HG03103 (cell line): ENCODE measurements at regions not wholly inside any gene's neighbourhood (a gene's known extent, or its start where the extent isn't known, plus 50 kb on each side); places are given as distances from the start of the nearest gene placed in this dataset.

ENCODE experiments used
- ATAC-seq: cut with Tn5 transposase; IDR thresholded peaks from one replicate; pipeline ENCODE4 v1.9.1; 2021; ENCODE audit warnings: low read depth; ENCODE audit not compliant: unreplicated experiment

DNA sequence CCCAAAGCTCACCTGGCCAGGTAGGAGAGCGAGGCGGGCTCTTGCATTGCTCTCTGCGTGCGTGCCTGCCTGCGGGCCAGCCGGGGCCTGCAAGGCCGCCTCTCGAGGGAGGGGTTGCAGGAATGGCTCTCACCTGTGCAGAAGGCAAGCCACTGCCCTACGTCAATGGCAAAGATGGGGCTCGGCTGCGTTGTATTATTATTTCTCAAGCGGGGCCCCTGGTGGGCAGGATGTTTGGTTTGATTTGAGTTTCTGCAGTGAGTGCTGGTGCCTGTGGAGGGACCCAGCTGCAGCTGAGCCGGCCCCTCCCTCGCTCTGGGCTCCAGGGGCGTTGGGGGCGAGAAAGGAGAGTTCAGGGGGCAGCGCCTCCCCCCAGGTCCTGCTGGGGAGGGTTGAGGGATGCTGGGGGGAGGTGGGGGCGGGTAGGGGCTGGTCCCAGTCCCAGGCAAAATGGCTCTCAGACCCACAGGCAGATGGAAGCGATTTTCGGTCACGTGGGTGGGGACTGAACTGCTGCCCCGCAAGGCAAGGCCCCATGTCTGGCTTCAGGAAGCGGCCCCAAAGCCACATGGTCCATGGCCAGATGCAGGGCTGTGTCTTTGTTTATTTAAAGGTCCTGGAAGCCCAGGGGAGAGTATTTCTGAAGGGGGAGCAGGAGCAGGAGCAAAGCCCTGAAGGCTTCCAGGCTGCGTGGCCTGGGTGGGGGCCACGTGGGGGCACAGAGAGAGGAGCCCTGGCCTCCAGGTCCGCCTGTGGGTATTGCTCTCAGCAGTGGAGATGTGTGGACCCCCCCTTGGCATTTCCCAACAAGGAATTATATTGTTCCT is 338.8 kb downstream of the SEC14L1 start:
- ATAC-seq = no peak

DNA sequence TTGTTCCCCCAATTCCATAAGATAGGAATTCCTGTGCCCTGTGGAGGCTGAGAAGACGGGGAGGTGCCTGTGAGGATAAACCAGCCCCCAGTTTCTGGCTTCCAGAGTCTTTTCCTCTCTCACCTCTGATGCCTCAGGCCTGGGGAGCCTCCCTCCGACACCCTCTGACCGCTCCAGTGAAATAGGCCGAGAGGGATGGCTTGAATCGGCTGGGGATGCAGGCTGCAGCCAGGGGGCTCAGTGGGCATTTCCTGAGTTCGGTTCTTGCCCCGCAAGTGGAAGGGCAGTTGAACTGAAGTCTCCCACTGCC is 339.4 kb downstream of the SEC14L1 start:
- no peak for ATAC-seq

DNA sequence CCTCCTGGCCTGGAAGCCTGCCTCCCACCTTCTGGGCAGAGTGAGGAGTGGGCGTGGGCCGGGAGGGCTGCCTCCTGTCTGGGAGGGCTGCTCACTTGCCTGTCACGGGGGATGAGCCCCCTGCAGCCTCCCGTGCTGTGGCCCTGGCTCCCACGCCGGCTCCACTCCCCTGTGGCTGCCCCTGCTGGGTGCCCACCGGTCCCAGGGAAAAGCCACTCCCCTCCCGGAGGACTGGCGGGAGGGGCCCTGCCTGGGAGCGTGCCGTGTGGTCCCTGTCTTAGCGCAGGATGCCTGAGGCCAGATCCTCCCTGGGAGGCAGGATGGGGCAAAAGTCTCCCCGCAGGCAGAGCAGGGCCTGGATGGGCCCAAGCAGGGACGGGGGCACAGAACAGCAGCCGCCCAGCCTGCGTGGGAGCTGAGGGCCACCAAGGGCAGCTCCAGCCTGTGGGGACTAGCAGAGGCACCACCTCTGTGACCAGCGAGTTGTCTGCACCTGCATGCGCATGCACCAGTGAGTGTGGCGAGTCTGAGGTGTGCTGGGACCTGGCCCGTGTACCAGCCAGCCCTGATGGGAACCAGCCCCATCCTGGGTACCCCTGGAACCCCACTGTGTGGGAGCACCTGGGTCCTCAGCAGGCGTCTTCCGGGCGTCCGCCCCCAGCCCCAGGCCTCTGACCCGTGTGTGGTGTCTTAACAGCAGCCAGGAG is 339.9 kb downstream of the SEC14L1 start:
- no peak for ATAC-seq

DNA sequence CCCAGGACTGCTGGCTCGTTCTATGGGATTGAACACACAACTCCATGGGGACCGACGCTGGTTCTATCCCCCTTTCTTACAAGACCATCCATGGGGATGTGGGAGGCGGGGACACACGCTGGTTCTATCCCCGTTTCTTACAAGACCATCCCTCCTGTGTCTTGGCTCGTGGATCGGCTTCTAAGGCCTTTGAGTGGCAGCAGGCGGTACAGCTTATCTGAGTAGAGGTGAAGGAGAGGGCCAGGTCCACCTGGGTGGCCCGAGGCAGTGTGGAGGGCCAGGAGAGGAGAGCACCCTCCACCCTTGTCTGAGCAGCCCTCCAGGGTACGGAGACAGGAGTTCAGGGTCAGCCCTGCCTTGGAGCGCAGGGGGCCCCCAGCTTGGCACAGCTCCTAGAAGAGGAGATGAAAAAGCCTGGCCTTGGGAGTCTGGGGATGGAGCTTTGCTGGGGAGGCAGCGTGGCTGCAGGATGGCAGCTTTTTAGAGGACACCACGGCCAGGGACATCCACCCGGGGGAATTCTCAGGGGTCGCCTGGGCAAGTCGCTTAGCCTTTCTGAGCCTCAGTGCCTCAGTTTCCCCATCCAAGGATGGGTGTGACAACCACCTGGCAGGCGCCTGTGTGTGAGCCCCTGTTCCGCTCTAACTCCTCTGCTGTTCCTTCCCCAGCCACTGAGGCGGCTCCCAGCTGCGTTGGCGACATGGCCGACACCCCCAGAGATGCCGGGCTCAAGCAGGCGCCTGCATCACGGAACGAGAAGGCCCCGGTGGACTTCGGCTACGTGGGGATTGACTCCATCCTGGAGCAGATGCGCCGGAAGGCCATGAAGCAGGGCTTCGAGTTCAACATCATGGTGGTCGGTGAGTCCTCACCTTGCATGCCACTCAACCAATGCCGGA is 341.0 kb downstream of the SEC14L1 start:
- ATAC-seq = no peak

DNA sequence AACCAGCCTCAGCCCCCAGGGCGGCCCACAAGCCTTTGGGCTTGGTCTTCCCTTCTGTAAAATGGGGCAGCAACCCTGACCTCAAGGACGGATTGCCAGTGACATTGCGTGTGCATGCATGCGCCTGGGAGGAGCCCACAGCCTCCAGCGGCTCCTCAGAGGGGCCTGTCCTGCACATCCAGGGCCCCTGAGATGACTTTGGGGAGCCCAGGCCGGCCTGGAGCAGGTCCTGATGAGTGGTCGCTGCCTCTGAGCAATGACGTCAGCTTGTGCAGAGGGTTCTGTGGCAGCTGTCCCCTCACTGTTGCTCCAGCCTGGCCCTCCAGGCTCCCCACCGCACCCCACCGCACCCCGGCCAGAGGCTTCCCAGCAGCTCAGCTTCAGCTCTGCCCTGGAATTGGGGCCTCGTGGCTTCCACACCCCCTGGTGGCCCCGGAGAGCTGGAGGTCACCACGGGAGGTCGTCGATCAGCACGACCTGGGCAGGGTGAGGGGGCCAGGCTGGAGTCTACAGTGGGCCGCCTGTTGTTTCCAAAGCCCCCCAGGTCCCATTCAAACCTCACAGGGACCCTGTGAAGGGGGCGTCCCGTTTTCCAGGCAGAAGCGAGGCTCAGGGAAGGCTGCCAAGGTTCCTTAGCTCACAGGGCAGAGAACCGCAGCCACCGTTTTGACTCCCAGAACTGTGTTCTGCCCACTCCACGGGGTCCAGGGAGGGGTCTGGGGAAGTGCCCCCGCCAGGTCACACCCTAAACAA is 341.8 kb downstream of the SEC14L1 start:
- ATAC-seq = no peak

DNA sequence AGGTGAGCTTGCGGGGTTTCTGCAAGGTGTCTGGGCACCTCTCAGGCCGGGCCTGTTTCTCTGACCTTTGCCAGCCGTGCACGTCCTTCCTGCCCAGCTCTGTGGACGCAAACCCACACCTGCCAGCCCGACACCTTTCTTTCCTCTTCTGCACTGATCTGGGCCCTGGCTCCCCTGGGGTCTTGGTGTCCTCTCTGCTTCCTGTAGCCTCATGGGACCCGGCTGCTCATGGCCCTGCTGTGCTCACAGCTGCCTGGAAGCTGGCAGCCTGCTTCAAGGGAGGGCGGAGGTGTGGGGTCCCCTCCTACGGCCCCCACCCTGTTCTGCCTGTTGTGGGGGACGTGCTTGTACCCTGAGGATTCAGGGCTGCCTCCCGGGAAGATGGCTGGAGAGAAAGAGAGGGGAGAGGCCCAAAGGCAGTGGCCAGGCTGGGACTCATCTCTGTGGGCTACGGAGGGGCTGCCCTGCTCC is 342.4 kb downstream of the SEC14L1 start:
- no peak for ATAC-seq

DNA sequence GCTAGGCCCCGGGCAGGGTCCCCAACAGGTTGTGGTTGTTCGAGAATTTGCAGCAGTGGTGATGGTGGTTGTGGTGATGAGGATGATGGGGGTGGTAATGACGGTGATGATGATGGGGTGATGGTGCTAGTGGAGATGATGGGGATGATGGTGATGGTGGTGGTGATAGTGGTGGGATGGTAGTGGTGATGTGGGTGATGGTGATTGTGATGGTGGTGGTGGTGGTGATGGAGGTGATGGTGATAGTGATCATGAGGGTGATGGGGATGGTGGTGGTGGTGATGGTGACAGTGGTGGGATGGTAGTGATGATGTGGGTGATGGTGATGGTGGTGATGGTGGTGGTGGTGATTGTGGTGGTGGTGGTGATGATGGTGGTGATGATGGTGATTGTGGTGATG is 343.3 kb downstream of the SEC14L1 start:
- ATAC-seq = no peak

DNA sequence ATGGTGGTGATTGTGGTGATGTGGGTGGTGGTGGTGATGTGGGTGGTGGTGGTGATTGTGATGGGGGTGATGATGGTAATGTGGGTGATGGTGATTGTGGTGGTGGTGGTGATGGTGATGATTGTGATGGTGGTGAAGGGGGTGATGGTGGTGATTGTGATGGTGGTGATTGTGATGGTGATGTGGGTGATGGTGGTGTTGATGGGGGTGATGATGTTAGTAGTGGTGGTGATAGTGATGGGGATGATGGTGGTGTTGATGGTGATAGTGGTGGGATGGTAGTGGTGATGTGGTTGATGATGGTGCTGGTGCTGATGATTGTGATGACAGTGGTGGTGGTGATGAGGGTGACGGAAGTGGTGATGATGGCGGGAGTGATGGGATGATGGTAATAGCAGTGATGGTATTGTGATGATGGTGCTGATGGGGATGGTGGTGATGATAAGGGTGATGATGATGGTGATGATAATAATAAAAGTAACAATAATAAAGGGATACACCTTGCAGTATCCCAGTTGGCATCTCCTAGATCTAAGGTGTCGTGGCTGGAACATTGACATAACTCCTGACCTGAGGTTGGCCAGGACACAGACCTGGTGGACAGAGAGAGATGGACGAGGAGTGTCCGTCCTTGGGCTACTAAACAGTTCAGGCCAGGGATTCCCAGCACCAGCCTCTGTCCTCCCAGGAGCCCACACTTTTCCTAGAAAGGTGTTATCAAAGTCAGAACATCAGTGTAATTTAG is 344.5 kb downstream of the SEC14L1 start:
- ATAC-seq = no peak

DNA sequence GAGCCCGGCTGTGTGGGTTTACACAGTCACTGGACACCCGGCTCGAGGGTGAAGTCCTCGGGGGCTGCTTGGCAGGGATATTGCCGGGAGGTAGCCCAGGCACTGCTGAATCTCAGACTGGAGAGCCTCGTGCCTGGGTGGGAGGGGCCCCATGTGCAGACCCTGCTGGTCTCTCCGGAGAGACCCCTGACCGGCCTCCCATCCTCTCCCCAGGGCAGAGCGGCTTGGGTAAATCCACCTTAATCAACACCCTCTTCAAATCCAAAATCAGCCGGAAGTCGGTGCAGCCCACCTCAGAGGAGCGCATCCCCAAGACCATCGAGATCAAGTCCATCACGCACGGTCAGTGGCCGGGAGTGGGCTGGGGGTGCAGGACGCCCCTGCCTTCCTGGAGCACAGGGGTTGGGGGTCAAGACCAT is 346.5 kb downstream of the SEC14L1 start:
- no peak for ATAC-seq

DNA sequence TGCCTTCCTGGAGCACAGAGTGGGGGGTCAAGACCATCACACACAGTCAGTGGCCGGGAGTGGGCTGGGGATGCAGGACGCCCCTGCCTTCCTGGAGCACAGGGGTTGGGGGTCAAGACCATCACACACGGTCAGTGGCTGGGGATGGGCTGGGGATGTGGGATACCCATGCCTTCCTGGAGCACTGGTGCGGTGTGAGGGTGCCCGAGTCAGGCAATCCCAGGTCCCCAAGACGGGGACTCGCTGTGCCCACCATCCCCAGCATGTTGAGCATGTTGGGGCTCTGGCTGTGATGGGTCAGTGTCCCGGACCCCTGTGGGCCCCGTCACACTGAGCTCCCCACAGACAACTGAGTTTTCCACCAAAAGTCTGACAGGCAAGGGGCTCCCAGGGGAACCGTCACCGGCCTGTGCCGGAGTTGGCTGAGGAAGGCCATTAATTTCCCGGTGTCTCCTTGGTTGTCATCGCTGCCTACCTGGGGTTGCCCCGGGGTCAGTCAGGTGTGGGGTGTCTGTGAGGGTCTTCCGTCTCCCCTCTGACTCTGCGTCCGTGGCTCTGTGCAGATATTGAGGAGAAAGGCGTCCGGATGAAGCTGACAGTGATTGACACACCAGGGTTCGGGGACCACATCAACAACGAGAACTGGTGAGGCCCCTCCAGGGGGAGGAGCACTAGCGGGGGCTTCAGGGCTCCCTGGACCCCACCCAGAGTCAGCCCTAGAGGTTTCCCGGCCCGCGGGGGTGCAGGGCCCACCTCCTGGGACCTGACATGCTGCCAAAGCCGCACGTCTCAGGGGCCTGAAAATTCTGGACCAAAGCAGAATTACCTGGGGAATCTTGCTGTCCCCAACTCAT is 347.1 kb downstream of the SEC14L1 start:
- no peak for ATAC-seq

DNA sequence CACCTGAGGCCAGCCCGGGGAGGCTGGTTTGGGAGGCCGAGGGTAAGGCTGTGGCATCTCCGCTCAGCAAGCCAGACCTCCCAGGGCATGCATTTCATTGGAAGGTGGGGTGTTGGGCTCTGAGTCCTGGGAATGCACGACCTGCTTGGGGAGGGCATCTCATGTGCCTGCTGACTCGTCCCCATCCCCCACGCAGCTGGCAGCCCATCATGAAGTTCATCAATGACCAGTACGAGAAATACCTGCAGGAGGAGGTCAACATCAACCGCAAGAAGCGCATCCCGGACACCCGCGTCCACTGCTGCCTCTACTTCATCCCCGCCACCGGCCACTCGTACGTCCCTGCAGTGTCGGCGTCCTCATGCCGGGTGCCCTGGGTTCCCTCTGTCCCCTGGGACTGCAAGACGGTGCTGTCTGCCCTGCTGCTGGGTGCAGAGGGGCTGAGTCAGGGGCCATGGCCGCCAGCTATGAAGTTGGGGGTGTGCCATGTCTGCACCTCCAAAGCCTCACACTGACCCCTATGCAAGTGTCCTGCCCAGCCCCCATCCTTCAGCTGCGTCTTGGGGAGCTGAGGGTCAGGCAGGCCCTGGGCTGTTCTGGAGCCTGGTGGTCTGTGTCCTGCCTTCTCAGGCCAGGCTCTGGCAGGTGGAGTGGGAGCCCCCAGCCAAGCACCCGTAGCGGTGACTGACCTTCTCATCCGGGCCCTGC is 347.9 kb downstream of the SEC14L1 start:
- no peak for ATAC-seq

DNA sequence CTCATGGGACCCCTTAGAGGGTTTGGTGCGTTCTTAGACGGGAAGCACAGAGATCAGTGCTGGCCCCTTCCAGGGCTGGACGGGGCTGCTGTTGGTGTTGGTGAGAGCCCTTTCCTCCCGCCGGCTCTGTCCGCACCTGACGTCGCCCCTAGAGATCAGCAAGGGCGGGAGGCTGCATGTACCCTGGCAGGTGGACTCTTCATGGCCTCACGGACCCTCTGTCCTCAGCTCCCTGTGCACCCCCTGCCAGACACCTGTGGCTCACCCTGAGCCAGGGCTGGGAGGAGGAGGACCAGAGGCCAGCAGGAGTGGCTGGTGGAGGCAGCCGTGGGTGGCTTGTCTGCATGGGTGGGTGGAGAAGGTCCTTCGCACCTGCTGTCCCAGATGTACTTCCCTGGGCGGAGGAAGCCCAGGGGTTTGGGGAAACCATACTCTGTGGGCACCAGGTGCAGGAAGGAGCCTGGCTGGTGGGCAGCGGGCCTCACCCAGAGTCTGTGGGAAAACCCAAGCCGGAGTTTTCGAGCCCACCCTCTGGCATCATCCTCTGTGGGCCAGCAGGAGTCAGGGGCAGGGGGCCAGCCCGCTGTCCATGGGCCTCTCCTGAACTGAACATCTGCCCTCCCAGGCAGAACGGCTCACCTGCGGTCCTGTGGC is 348.6 kb downstream of the SEC14L1 start:
- no peak for ATAC-seq

DNA sequence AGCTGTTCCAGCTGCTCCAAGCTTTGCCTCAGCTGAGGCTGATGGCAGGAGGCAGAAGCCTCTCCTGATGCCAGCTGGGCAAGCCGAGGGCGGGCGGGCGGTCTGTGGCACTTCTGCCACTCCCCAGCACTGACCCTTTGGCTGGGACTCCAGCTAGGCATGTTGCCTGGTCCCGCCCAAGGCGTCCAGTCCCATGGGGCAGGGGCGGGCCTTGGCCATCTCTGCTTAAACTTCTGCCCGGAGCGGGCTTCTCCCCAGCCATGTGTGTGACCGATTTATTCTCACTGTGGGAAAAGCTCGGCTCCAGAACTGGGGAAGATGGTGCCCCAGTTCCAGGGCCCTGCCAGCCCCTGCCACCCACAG is 349.1 kb downstream of the SEC14L1 start:
- ATAC-seq = no peak

DNA sequence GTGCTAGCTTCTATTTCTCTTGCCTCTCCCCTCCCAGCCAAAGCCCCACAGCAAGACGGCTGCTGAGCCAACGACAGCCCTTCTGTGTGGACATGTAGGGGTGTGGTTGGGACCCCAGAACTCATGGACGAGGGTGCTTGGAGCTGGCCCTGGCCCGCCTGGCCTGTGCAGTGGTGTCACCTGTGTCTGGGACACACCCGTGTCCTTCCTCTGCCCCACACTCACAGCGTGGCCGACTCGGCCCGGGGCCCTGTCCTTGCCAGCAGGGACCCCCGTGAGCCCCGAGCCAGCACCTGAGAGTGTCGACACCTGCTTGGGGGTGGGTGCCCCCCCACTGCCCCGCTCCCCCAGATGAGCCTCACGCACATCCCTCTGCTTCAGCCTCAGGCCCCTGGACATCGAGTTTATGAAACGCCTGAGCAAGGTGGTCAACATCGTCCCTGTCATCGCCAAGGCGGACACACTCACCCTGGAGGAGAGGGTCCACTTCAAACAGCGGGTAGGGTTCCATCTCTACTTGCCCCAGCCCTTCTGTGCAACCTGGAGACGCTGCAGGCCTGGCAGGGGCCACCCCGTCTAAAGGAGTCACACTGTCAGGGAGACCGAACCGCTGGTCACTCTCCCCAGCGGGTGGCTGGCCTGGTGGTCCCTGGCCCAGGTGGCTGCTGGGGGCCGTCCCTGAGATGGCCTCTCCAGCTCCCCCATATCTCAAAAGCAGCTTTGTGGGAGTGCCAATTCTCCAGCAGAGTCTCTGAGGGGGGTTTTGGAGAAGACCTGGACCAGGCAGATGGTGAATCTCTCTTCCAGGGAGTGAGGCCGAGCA is 349.8 kb downstream of the SEC14L1 start:
- ATAC-seq = no peak

DNA sequence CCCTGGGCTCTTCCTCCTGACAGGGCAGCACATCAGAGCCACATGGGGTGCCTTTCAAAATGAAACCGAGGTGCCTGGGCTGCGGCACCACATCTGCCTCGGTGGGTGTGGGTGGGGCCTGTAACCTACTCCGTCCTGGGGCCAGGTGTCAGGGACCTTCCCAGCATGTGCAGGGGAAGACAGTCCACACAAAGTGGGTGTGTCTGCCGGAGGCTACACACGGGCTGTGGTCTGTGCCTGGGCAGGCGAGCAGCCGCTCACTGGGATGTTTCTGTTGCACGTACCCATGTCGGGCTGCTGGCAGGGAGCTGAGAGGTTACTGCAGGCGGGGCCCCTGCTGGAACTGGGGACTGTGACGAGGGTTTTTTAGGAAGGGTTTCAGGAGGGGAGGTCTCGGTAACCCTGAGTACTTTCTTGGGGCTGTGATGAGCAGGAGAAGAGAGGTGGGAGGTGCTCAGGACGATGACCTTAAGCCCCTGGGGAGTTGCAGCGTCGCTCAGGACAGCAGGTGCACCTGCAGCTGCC is 351.2 kb downstream of the SEC14L1 start:
- no peak for ATAC-seq

DNA sequence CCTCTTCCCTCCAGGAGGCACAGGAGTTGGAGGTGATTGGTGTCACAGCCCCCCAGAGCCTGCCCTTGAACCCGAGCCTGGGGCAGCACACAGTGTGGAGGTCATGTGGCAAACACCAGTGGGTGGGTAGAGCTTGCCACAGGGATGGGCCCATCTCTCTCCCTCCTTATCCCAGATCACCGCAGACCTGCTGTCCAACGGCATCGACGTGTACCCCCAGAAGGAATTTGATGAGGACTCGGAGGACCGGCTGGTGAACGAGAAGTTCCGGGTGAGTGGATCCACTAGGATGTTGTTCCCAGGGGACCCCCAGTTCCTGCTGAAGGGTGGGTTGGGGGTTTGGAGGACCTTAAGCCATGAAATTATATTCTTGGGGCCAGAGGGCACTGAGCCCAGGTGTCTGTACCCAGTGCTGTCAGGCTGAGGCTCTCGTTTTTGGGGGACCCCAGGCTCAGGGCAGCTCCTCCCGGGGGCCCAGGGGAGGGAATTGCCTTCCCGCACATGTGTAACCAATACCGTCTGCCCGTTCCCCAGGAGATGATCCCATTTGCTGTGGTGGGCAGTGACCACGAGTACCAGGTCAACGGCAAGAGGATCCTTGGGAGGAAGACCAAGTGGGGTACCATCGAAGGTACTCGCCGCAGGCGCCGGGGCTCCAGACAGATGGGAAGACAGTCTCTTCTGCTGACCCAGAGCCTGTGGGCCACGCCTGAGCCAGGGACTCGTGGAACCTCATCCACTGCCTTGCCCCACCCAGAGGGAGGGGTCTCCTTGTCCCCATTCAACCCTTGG is 351.9 kb downstream of the SEC14L1 start:
- no peak for ATAC-seq
